ENCODE measurements at regions not wholly inside any gene's neighbourhood (a gene's known extent, or its start where the extent isn't known, plus 50 kb on each side); places are given as distances from the start of the nearest gene placed in this dataset.

GRCh38 chr13:89930861-89931260 is 1416.6 kb upstream of the MIR17HG start:
- TF ChIP-seq POLR2A (IDR thresholded peaks at IDR 0.05) (no peak), CTCF (IDR thresholded peaks at IDR 0.05) (no peak), POLR2AphosphoS5 (IDR thresholded peaks at IDR 0.05) (no peak)
